ENCODE measurements at regions not wholly inside any gene's neighbourhood (a gene's known extent, or its start where the extent isn't known, plus 50 kb on each side); places are given as distances from the start of the nearest gene placed in this dataset.
"Not testable (repeated sequence)": the region's sequence is repeated elsewhere in the genome, so short reads cannot be mapped to it uniquely, and the experiment has no call there.

DNA sequence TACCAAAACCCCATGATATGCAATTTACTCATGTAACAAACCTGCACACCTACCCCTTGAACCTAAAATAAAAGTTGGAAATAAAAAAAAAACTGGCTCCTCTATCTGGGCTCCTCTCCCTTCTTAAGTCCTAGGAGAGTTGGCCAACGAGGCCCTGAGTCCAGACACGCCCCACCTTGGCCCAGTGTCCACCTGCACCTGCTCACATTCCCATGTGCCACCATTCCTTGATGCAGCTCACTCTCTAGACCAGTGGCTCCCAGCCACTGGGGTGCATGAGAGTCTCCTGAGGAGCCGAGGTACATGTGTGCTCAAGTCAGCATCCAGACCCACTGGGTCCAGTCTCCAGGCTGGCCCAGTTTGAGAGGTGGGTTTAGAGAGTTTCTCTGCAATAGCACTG lies 157.4 kb downstream of the BCL2L11 start:
- TF ChIP-seq, protein P1, sequence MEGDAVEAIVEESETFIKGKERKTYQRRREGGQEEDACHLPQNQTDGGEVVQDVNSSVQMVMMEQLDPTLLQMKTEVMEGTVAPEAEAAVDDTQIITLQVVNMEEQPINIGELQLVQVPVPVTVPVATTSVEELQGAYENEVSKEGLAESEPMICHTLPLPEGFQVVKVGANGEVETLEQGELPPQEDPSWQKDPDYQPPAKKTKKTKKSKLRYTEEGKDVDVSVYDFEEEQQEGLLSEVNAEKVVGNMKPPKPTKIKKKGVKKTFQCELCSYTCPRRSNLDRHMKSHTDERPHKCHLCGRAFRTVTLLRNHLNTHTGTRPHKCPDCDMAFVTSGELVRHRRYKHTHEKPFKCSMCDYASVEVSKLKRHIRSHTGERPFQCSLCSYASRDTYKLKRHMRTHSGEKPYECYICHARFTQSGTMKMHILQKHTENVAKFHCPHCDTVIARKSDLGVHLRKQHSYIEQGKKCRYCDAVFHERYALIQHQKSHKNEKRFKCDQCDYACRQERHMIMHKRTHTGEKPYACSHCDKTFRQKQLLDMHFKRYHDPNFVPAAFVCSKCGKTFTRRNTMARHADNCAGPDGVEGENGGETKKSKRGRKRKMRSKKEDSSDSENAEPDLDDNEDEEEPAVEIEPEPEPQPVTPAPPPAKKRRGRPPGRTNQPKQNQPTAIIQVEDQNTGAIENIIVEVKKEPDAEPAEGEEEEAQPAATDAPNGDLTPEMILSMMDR (IDR thresholded peaks at IDR 0.05; ENCODE audit: low read depth, low read length) = not testable (repeated sequence)
- not testable (repeated sequence) for TF ChIP-seq EZH2phosphoT487 (IDR thresholded peaks at IDR 0.05; ENCODE audit: low read depth)

Measured in OCI-LY3 (cell line).